ENCODE measurements at regions not wholly inside any gene's neighbourhood (a gene's known extent, or its start where the extent isn't known, plus 50 kb on each side); places are given as distances from the start of the nearest gene placed in this dataset.

DNA sequence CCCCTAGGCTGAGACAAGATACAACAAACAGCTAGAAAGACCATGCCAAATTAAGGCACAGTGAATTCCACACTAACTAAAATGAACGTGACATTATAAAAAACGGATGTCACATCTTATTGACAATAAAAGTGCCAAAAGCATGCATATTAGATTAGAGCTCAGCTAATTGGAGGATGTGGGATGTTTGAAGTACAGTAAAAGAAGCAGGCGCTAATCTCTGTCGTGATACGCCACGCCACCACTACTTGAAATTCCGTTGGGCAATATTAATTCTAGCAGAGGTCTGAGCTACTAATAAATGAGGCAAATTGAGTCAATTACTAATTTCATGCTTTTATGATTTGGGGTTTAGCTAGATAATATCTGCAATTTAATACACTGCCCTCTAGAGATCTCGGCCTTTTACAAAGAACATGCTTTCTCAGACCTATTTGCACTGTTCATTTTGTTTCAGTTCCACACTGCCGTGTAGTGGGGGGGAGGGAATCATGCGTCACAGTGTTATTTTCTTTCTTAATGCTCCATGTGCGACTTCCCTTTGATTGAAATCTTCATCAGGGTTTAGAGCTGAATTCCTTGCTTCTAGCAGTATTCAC lies 52.9 kb upstream of the ROBO2 start:
- POLR2A ChIA-PET = no interaction called here
- Mint-ChIP-seq H3K4me1 (no peaks in the 10 kb centered on the region), H3K27ac (no peak overlapping the region), H3K36me3 (ENCODE audit: low read depth) (no peaks in the 10 kb centered on the region), H3K9me3 (peaks cover 2% of the 10 kb centered on the region), H3K27me3 (no peaks in the 10 kb centered on the region), H3K4me3 (no peak overlapping the region)
- no peak for ATAC-seq (ENCODE audit: low read depth)
- intact Hi-C loops (cut with micrococcal nuclease) = no loop called here
- CTCF ChIA-PET = no interaction called here
- TF ChIP-seq, protein P1, sequence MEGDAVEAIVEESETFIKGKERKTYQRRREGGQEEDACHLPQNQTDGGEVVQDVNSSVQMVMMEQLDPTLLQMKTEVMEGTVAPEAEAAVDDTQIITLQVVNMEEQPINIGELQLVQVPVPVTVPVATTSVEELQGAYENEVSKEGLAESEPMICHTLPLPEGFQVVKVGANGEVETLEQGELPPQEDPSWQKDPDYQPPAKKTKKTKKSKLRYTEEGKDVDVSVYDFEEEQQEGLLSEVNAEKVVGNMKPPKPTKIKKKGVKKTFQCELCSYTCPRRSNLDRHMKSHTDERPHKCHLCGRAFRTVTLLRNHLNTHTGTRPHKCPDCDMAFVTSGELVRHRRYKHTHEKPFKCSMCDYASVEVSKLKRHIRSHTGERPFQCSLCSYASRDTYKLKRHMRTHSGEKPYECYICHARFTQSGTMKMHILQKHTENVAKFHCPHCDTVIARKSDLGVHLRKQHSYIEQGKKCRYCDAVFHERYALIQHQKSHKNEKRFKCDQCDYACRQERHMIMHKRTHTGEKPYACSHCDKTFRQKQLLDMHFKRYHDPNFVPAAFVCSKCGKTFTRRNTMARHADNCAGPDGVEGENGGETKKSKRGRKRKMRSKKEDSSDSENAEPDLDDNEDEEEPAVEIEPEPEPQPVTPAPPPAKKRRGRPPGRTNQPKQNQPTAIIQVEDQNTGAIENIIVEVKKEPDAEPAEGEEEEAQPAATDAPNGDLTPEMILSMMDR (IDR thresholded peaks at IDR 0.05) = no peak
- no peak for DNase-seq
